H9 (cell line): ENCODE measurements at regions not wholly inside any gene's neighbourhood (a gene's known extent, or its start where the extent isn't known, plus 50 kb on each side); places are given as distances from the start of the nearest gene placed in this dataset.

ENCODE experiments used
- DNase-seq: peaks from one replicate; pipeline ENCODE4 v3.0.0-alpha.2; 2017
- H2AFZ ChIP-seq: one replicate; pipeline ENCODE4 v1.6.1; 2013; ENCODE audit warnings: mild to moderate bottlenecking, low read length, control low read depth, moderate library complexity
- H2AK5ac ChIP-seq: 2 replicates; pipeline ENCODE4 v1.6.1; 2013; ENCODE audit warnings: low read length, control low read depth, mixed read lengths; ENCODE audit not compliant: insufficient read length
- H2BK120ac ChIP-seq: one replicate; pipeline ENCODE4 v1.6.1; 2013; ENCODE audit warnings: low read depth, mild to moderate bottlenecking, low read length, control low read depth, inconsistent platforms; ENCODE audit not compliant: poor library complexity, severe bottlenecking
- H2BK12ac ChIP-seq: 2 replicates; pipeline ENCODE4 v1.6.1; 2013; ENCODE audit warnings: low read length, control low read depth, mixed read lengths, low read depth; ENCODE audit not compliant: insufficient read length
- H2BK15ac ChIP-seq: 2 replicates; pipeline ENCODE4 v1.6.1; 2013; ENCODE audit warnings: low read depth, low read length, control low read depth
- H2BK20ac ChIP-seq: one replicate; pipeline ENCODE4 v1.6.1; 2013; ENCODE audit warnings: low read depth, mild to moderate bottlenecking, low read length, control low read depth, inconsistent platforms; ENCODE audit not compliant: poor library complexity, severe bottlenecking
- H2BK5ac ChIP-seq: 2 replicates; pipeline ENCODE4 v1.6.1; 2013; ENCODE audit warnings: low read length, control low read depth, mixed read lengths; ENCODE audit not compliant: insufficient read length
- H3K14ac ChIP-seq: 2 replicates; pipeline ENCODE4 v1.6.1; 2013; ENCODE audit warnings: low read length, control low read depth; ENCODE audit not compliant: insufficient read depth
- H3K18ac ChIP-seq: 2 replicates; pipeline ENCODE4 v1.6.1; 2013; ENCODE audit warnings: low read depth, mild to moderate bottlenecking, mixed read lengths, low read length, control low read depth; ENCODE audit not compliant: insufficient read length
- H3K23ac ChIP-seq: 2 replicates; pipeline ENCODE4 v1.6.1; 2013; ENCODE audit warnings: low read length, control low read depth, mixed read lengths, low read depth; ENCODE audit not compliant: insufficient read length
- H3K23me2 ChIP-seq: 2 replicates; pipeline ENCODE4 v1.6.1; 2013; ENCODE audit warnings: low read depth, mild to moderate bottlenecking, mixed read lengths, low read length, control low read depth; ENCODE audit not compliant: insufficient read length, poor library complexity, severe bottlenecking
- H3K27ac ChIP-seq: 2 replicates; pipeline ENCODE4 v1.5.1; 2013; ENCODE audit warnings: low read length, control low read depth, mixed read lengths, low read depth; ENCODE audit not compliant: insufficient read length
- H3K27me3 ChIP-seq: 2 replicates; pipeline ENCODE4 v1.6.1; 2013; ENCODE audit warnings: low read length, control low read depth, inconsistent platforms; ENCODE audit not compliant: insufficient read depth
- H3K4ac ChIP-seq: 2 replicates; pipeline ENCODE4 v1.6.1; 2013; ENCODE audit warnings: low read depth, mild to moderate bottlenecking, control low read depth, inconsistent platforms, low read length, moderate library complexity
- H3K4me1 ChIP-seq: 2 replicates; pipeline ENCODE4 v1.6.1; 2013; ENCODE audit warnings: low read length, control low read depth, inconsistent platforms; ENCODE audit not compliant: insufficient read depth
- H3K4me2 ChIP-seq: 2 replicates; pipeline ENCODE4 v1.6.1; 2013; ENCODE audit warnings: low read length, control low read depth, mixed read lengths; ENCODE audit not compliant: insufficient read length, insufficient read depth
- H3K56ac ChIP-seq: 2 replicates; pipeline ENCODE4 v1.6.1; 2013; ENCODE audit warnings: low read depth, mild to moderate bottlenecking, mixed read lengths, low read length, control low read depth; ENCODE audit not compliant: insufficient read length
- H3K79me1 ChIP-seq: 2 replicates; pipeline ENCODE4 v1.6.1; 2013; ENCODE audit warnings: low read depth, mild to moderate bottlenecking, moderate library complexity, low read length, control low read depth, inconsistent platforms; ENCODE audit not compliant: insufficient read depth, poor library complexity, severe bottlenecking
- H3K79me2 ChIP-seq: 2 replicates; pipeline ENCODE4 v1.6.1; 2013; ENCODE audit warnings: low read length, control low read depth, inconsistent platforms; ENCODE audit not compliant: insufficient read depth
- H3K9ac ChIP-seq: 2 replicates; pipeline ENCODE4 v1.6.1; 2013; ENCODE audit warnings: low read length, control low read depth, mixed read lengths; ENCODE audit not compliant: insufficient read length; ENCODE audit errors: extremely low read depth
- H3K9me3 ChIP-seq: one replicate; pipeline ENCODE4 v1.6.1; 2013; ENCODE audit warnings: low read depth, low read length, inconsistent platforms; ENCODE audit not compliant: control insufficient read depth
- H3T11ph ChIP-seq: one replicate; pipeline ENCODE4 v1.6.1; 2013; ENCODE audit warnings: mild to moderate bottlenecking, low read length, control low read depth, inconsistent platforms
- H4K20me1 ChIP-seq: one replicate; pipeline ENCODE4 v1.6.1; 2013; ENCODE audit not compliant: control insufficient read depth, insufficient read length, insufficient read depth
- H4K5ac ChIP-seq: 2 replicates; pipeline ENCODE4 v1.6.1; 2013; ENCODE audit warnings: low read depth, mild to moderate bottlenecking, mixed read lengths, low read length, control low read depth; ENCODE audit not compliant: insufficient read length
- H4K8ac ChIP-seq: replicated peaks from 2 replicates; pipeline ENCODE4 v1.6.1; 2013; ENCODE audit warnings: low read length, control low read depth, mixed read lengths, low read depth; ENCODE audit not compliant: insufficient read length
- H4K91ac ChIP-seq: 2 replicates; pipeline ENCODE4 v1.6.1; 2013; ENCODE audit warnings: low read depth, mild to moderate bottlenecking, moderate library complexity, mixed read lengths, low read length, control low read depth; ENCODE audit not compliant: insufficient read length
- H3K27ac Mint-ChIP-seq, 3 experiments: 2 replicates in 2 of 3; 3 replicates in 1 of 3; pipeline ENCODE4 v1.8.0; 2020 to 2021; ENCODE audit warnings: mixed read lengths in 3 of 3, mild to moderate bottlenecking in 1 of 3, moderate library complexity in 1 of 3
- H3K27me3 Mint-ChIP-seq: 2 replicates; pipeline ENCODE4 v1.8.0; 2021; ENCODE audit warnings: low read depth, mild to moderate bottlenecking, moderate library complexity, mixed read lengths
- H3K36me3 Mint-ChIP-seq, 3 experiments: 2 replicates in 2 of 3; 3 replicates in 1 of 3; pipeline ENCODE4 v1.8.0; 2020 to 2021; ENCODE audit warnings: low read depth in 3 of 3, mixed read lengths in 3 of 3; ENCODE audit not compliant: insufficient read depth in 1 of 3
- H3K4me1 Mint-ChIP-seq, 2 experiments: 2 replicates each; pipeline ENCODE4 v1.8.0; 2020; ENCODE audit warnings: mixed read lengths in 2 of 2
- H3K4me3 Mint-ChIP-seq, 2 experiments: 2 replicates in 1 of 2; 3 replicates in 1 of 2; pipeline ENCODE4 v1.8.0; 2020 to 2021; ENCODE audit warnings: mild to moderate bottlenecking in 2 of 2, mixed read lengths in 2 of 2, moderate library complexity in 1 of 2
- H3K9me3 Mint-ChIP-seq, 2 experiments: 2 replicates in 1 of 2; 3 replicates in 1 of 2; pipeline ENCODE4 v1.8.0; 2020; ENCODE audit warnings: mild to moderate bottlenecking in 2 of 2, mixed read lengths in 2 of 2, moderate library complexity in 1 of 2
- WGBS: extraction: QIAGEN DNeasy Blood & Tissue Kit; methylation state at CpG from one replicate; pipeline ENCODE4 v1.1.7; 2013; ENCODE audit warnings: missing lambda C conversion rate, low lambda C conversion rate, mixed read lengths; ENCODE audit not compliant: insufficient read length; ENCODE audit errors: extremely low coverage; 5-methylcytosine and 5-hydroxymethylcytosine counted together
- TF ChIP-seq, protein P1 (sequence below): fragments of 200-600 bp; sonication (generic); conservative IDR thresholded peaks from 3 replicates; pipeline ENCODE4 v1.8.0; 2021; ENCODE audit warnings: antibody characterized with exemption, mild to moderate bottlenecking

DNA sequence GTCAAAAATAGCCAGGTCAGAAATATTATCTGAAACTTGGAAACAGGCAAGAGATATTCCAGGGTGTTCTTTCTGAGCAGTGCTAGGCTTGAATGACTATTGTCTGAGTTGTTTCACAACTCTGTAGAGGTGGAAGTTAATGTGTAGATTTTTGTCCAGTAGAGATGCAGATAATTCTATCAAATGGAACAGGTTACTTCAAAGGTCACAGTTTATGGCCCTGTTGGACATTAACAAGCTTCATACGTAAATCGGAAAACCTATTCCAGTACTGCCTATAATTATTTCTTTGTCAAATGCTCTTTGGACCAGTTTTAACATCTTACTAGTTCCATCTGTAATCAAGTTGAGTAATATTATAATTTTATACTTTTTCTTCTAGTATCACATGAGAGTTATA lies 1639.4 kb upstream of the TENM3 start:
- H3K4me1 Mint-ChIP-seq, result no peaks in the 10 kb centered on the region

More for the DNA sequence above, 1639.4 kb upstream of the TENM3 start:
- no peak for DNase-seq
- H2AFZ ChIP-seq, result no peak overlapping the region
- no peak overlapping the region for H3K14ac ChIP-seq
- no peak overlapping the region for H3K27ac ChIP-seq
- Mint-ChIP-seq H3K9me3 (no peaks in the 10 kb centered on the region), H3K27me3 (no peaks in the 10 kb centered on the region), H3K4me3 (no peak overlapping the region), H3K36me3 (no peaks in the 10 kb centered on the region), H3K27ac (no peak overlapping the region)
- H3K4me2 ChIP-seq, result no peak overlapping the region
- no peak overlapping the region for H2BK20ac ChIP-seq
- H4K5ac ChIP-seq, result no peak overlapping the region
- H3K79me1 ChIP-seq, result no peaks in the 10 kb centered on the region
- H2BK120ac ChIP-seq, result no peak overlapping the region
- no CpG with 5 or more reads among the region's 2 CpGs for WGBS
- H4K91ac ChIP-seq, result no peak overlapping the region
- no peak overlapping the region for H3K18ac ChIP-seq
- H3K23ac ChIP-seq, result no peak overlapping the region
- no peak overlapping the region for H2BK15ac ChIP-seq
- TF ChIP-seq, protein P1, sequence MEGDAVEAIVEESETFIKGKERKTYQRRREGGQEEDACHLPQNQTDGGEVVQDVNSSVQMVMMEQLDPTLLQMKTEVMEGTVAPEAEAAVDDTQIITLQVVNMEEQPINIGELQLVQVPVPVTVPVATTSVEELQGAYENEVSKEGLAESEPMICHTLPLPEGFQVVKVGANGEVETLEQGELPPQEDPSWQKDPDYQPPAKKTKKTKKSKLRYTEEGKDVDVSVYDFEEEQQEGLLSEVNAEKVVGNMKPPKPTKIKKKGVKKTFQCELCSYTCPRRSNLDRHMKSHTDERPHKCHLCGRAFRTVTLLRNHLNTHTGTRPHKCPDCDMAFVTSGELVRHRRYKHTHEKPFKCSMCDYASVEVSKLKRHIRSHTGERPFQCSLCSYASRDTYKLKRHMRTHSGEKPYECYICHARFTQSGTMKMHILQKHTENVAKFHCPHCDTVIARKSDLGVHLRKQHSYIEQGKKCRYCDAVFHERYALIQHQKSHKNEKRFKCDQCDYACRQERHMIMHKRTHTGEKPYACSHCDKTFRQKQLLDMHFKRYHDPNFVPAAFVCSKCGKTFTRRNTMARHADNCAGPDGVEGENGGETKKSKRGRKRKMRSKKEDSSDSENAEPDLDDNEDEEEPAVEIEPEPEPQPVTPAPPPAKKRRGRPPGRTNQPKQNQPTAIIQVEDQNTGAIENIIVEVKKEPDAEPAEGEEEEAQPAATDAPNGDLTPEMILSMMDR, result no peak
- no peaks in the 10 kb centered on the region for H3K4me1 ChIP-seq
- H3K4ac ChIP-seq, result no peak overlapping the region
- no peaks in the 10 kb centered on the region for H3K23me2 ChIP-seq
- H4K8ac ChIP-seq, result no peak overlapping the region
- no peak overlapping the region for H3K56ac ChIP-seq
- no peaks in the 10 kb centered on the region for H3K27me3 ChIP-seq
- no peak overlapping the region for H2AK5ac ChIP-seq
- H4K20me1 ChIP-seq, result no peaks in the 10 kb centered on the region
- no peaks in the 10 kb centered on the region for H3K79me2 ChIP-seq
- no peaks in the 10 kb centered on the region for H3K9me3 ChIP-seq
- H3T11ph ChIP-seq, result no peak overlapping the region
- H2BK5ac ChIP-seq, result no peak overlapping the region
- H3K9ac ChIP-seq, result no peak overlapping the region
- no peak overlapping the region for H2BK12ac ChIP-seq
